NCI-H2107 treated with DMSO at 0.1 percent for 48 hours (cell line): ENCODE measurements at regions not wholly inside any gene's neighbourhood (a gene's known extent, or its start where the extent isn't known, plus 50 kb on each side); places are given as distances from the start of the nearest gene placed in this dataset.
"Not testable (repeated sequence)": the region's sequence is repeated elsewhere in the genome, so short reads cannot be mapped to it uniquely, and the experiment has no call there.

Source experiments
- DNase-seq: peaks from one replicate; lab custom pipeline; 2025; ENCODE audit not compliant: unreplicated experiment; lab: John Stamatoyannopoulos, UW

GRCh38 chrX:18102006-18102405, 118.7 kb downstream of the BEND2 start:
- DNase-seq: no peak

GRCh38 chrX:18101087-18101486, 119.6 kb downstream of the BEND2 start:
- DNase-seq: no peak

- DNase-seq: no peak
Measured at GRCh38 chrX:18099745-18100144, 120.9 kb downstream of the BEND2 start.

- DNase-seq: no peak
Measured at GRCh38 chrX:18098763-18099162, 121.9 kb downstream of the BEND2 start.

GRCh38 chrX:18076434-18076833, 144.3 kb downstream of the BEND2 start:
- peak; percentile 44 for DNase-seq

- peak; percentile 98 for DNase-seq
Measured at GRCh38 chrX:18075603-18076002, 145.1 kb downstream of the BEND2 start.

GRCh38 chrX:18068045-18068444, 152.6 kb downstream of the BEND2 start:
- not testable (repeated sequence) for DNase-seq

GRCh38 chrX:18065956-18066355, 154.7 kb downstream of the BEND2 start:
- DNase-seq: peak; percentile 80

- DNase-seq: no peak
Measured at GRCh38 chrX:18051690-18052089, 169.0 kb downstream of the BEND2 start.

- DNase-seq: no peak
Measured at GRCh38 chrX:18047491-18047890, 173.2 kb downstream of the BEND2 start.

GRCh38 chrX:18045436-18045835, 175.2 kb downstream of the BEND2 start:
- no peak for DNase-seq

- DNase-seq: no peak
Measured at GRCh38 chrX:18042776-18043175, 177.9 kb downstream of the BEND2 start.

GRCh38 chrX:18041656-18042055, 179.0 kb downstream of the BEND2 start:
- DNase-seq: no peak

GRCh38 chrX:18039023-18039422, 177.9 kb upstream of the RAI2 start:
- DNase-seq: no peak

GRCh38 chrX:18036394-18036793, 175.3 kb upstream of the RAI2 start:
- no peak for DNase-seq

GRCh38 chrX:18034945-18035344, 173.8 kb upstream of the RAI2 start:
- peak; percentile 13 for DNase-seq

- no peak for DNase-seq
Measured at GRCh38 chrX:18034504-18034903, 173.4 kb upstream of the RAI2 start.

GRCh38 chrX:18032486-18033221, 171.6 kb upstream of the RAI2 start:
- DNase-seq: no peak

- no peak for DNase-seq
Measured at GRCh38 chrX:18031726-18032375, 170.8 kb upstream of the RAI2 start.

- not testable (repeated sequence) for DNase-seq
Measured at GRCh38 chrX:18030656-18031055, 169.6 kb upstream of the RAI2 start.

GRCh38 chrX:18026166-18026565, 165.1 kb upstream of the RAI2 start:
- DNase-seq: no peak

GRCh38 chrX:18017411-18017810, 156.3 kb upstream of the RAI2 start:
- DNase-seq: peak; percentile 77

GRCh38 chrX:18016941-18017340, 155.8 kb upstream of the RAI2 start:
- DNase-seq: no peak
